GM21825 (cell line): ENCODE measurements at regions not wholly inside any gene's neighbourhood (a gene's known extent, or its start where the extent isn't known, plus 50 kb on each side); places are given as distances from the start of the nearest gene placed in this dataset.

Experiments
- ATAC-seq: cut with Tn5 transposase; IDR thresholded peaks from one replicate; pipeline ENCODE4 v1.9.1; 2021; ENCODE audit warnings: mild to moderate bottlenecking, moderate library complexity; ENCODE audit not compliant: unreplicated experiment

- ATAC-seq = no peak
These were observed 147.0 kb downstream of the FGF9 start for GRCh38 chr13:21817878-21818277.

- ATAC-seq = no peak
These were observed 151.2 kb downstream of the FGF9 start for GRCh38 chr13:21822029-21822428.

- ATAC-seq = no peak
These were observed 152.5 kb downstream of the FGF9 start for GRCh38 chr13:21823416-21823815.

- ATAC-seq = no peak
These were observed 153.1 kb downstream of the FGF9 start for GRCh38 chr13:21823949-21824348.

GRCh38 chr13:21825186-21825585, 154.3 kb downstream of the FGF9 start:
- ATAC-seq = no peak

- no peak for ATAC-seq
These were observed 154.9 kb downstream of the FGF9 start for GRCh38 chr13:21825801-21826200.

GRCh38 chr13:21826214-21827015, 155.5 kb downstream of the FGF9 start:
- ATAC-seq = no peak

GRCh38 chr13:21831654-21832324, 160.9 kb downstream of the FGF9 start:
- ATAC-seq = no peak

GRCh38 chr13:21833921-21834320, 163.0 kb downstream of the FGF9 start:
- ATAC-seq = no peak

- no peak for ATAC-seq
These were observed 163.6 kb downstream of the FGF9 start for GRCh38 chr13:21834521-21834920.

GRCh38 chr13:21837288-21837687, 166.4 kb downstream of the FGF9 start:
- no peak for ATAC-seq

- no peak for ATAC-seq
These were observed 167.1 kb downstream of the FGF9 start for GRCh38 chr13:21837841-21838551.

GRCh38 chr13:21846605-21847004, 175.7 kb downstream of the FGF9 start:
- ATAC-seq = no peak

GRCh38 chr13:21849323-21849722, 178.4 kb downstream of the FGF9 start:
- no peak for ATAC-seq

GRCh38 chr13:21850013-21851006, 179.4 kb downstream of the FGF9 start:
- ATAC-seq = no peak

- ATAC-seq = no peak
These were observed 181.2 kb downstream of the FGF9 start for GRCh38 chr13:21852043-21852442.

GRCh38 chr13:21853779-21854178, 182.9 kb downstream of the FGF9 start:
- ATAC-seq = no peak

- ATAC-seq = no peak
These were observed 197.9 kb downstream of the FGF9 start for GRCh38 chr13:21868823-21869222.

GRCh38 chr13:21871382-21871781, 200.5 kb downstream of the FGF9 start:
- ATAC-seq = no peak

GRCh38 chr13:21871919-21872318, 201.0 kb downstream of the FGF9 start:
- no peak for ATAC-seq

GRCh38 chr13:21872795-21873194, 201.9 kb downstream of the FGF9 start:
- ATAC-seq = no peak
